HG03280 (cell line): ENCODE measurements at regions not wholly inside any gene's neighbourhood (a gene's known extent, or its start where the extent isn't known, plus 50 kb on each side); places are given as distances from the start of the nearest gene placed in this dataset.

Experiments
- ATAC-seq: cut with Tn5 transposase; IDR thresholded peaks from one replicate; pipeline ENCODE4 v1.9.1; 2021; ENCODE audit warnings: mild to moderate bottlenecking, moderate library complexity; ENCODE audit not compliant: unreplicated experiment

DNA sequence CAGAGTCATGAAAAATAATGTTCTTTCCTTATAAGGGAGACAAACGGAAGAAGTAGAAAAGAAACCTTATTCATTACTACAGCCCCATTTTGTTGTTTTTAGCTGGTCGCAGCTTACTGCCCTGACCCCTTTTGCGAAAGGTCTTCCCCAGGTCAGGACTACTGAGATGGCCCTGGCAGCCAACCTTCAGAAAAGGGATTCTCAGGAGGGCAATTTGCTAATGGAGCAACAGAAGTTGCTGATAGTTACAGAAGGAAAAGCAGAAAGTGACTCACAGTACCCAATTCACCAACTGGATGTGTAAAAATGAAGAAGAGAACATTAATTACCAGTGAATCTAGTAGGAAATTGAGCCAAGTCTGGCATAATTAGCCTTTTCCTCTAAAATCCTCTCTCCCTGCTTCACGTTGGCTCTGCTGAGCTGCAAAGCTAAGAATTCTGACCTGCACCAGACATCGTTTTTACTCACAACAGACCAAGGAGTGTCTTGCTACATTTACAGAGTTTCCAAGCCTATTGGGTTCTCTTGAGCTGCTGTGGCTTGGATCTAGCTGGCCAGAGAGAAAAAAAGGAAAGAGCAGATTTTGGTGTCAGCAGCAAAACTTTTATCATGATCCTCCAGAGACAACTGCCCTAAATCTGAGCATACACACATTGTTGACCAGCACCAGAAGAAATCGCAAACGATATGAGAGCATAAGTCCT is 499.9 kb upstream of the FZD8 start:
- ATAC-seq, result no peak

DNA sequence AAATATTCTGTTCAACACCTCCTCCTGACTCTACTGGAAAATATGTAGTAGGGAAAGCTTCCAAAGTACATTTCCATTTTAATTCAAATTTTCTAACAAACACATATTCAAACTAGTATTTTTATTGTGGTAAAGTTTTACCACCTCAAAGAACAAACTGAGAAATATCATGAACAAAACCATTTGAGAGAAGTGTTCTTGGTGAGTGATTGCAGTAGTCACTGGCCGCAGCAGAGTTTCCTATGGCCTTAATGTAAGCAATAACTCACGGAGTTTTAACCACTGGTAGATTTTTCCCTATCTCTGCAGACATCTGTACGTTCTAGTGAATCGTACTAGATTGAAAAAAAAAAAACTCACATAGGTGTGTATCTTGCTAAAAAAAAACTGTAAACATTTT is 487.0 kb upstream of the FZD8 start:
- ATAC-seq, result no peak

DNA sequence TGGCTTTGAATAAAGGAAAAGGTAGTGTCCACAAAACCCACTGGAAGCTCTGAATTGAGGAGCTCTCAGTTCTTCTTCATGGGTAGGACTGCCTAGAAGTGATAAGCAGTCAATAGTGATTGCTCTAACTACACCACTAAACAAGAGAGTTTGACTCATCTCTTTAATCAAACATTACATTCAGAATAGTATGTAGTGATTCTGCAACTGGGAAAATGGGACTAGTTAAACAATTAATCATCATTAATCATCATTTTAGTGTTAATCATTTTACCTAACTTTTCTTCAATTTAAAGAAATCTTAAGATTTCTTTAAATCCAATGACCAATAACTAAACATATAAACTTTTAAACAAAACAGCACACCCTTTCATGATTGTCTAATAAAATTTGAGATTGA is 484.0 kb upstream of the FZD8 start:
- ATAC-seq, result no peak

DNA sequence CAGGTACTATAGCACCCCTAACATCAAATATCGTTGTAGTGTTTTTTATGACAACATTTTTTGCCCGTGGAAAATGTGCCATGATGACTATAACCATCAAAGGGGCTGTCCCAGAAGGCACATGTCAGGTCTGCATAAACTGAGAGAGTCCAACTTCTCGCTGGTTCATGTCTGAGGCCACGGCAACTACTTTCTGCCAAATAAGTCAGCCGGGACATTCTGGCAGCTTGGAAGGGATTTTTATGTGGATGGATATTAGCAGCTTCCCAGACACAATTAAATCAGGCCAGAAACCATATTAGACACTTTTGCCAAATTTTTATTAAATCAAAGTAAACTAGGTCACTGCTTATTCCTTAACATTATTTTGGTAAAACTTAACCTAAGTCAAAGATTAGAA is 477.4 kb upstream of the FZD8 start:
- no peak for ATAC-seq

DNA sequence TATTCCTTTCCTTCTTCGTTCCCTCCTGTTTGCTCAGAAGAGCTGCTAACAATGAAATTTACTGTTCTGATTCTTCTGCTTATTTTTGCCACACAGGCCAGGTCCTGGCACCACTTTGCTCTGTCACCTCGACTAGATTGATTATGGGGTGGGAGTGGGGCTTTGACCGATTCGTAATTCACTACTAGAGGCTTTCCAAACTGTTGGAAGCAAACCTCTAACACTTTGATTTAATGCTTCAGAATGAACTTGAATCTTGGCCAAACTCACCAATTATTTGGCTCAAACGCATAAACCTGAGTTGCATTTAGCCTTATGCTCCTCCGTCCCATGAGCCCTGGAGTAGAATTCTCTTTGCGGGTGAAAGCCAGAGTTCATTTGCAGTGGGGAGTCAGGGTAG is 476.2 kb upstream of the FZD8 start:
- no peak for ATAC-seq

DNA sequence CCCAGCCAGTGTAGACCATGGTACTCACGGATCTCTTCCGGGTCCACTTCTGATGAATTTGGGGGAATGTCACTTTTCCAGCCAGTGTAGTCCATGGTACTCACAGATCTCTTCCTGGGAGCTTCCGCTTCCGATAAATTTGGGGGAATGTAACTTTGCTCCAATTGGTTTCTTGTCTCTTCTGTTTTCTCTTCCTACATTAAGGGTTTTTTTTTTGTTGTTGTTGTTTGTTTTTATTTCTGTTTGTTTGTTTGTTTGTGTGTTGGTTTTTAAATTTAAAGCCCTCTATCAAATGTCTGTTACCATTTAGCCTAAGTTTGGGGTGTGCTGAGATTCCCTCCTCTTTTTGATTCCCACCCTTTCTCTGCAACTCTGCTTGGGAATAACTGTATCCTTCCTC is 475.8 kb upstream of the FZD8 start:
- ATAC-seq, result no peak

DNA sequence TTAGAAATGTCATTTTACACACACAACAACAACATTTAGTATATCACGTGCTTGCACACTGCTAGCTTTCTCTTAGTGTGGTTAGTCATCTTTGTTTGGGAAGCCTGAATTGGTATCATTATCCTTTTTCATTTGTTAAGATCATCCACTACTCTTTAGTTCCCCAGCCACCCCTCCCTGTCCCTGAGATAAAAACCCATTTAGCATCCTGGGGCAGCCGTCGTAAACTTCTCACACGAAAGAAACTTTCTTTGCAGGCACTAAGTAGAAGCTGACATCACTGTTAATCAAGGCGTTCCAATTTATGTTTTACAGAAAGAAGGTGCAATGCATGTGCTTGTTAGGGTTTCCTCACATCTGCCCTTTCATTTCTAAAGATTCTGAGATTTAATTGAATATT is 475.1 kb upstream of the FZD8 start:
- no peak for ATAC-seq

DNA sequence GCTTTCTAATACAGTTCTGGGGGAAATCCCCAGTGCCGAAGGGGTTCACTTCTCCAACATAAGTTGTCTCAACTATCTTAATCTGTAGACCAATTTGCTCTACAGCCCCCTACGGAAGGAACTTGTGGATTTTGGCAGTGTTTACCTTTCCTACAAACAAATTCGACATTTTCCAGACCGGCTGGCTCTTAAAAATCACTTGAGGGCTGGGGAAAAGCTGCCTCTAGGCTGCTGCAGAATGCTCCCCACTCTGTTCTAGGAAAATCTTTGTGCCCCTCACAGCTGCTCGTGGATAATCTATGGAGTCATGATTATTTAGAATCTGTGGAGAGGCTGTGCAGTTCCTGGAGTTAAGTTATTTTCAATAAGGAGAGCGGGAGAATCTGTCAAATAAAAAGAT is 474.6 kb upstream of the FZD8 start:
- ATAC-seq, result no peak

DNA sequence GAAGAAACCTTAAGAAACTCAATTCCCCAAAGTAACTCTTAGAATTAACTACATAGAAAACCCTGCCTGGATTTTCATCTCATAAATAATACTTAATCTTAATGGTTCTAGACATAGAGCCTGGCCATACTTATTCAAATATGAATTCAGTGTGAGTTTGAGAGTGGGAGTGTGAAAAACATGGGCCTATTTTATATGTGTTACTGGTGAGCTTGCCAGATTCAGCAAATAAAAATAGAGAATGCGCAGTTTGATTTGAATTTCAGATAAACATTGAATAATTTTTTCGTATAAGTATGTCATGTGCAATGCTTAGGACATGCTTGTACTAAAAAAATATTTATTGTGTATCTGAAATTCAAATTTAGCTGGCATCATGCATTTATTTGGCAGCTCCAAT is 473.9 kb upstream of the FZD8 start:
- no peak for ATAC-seq

DNA sequence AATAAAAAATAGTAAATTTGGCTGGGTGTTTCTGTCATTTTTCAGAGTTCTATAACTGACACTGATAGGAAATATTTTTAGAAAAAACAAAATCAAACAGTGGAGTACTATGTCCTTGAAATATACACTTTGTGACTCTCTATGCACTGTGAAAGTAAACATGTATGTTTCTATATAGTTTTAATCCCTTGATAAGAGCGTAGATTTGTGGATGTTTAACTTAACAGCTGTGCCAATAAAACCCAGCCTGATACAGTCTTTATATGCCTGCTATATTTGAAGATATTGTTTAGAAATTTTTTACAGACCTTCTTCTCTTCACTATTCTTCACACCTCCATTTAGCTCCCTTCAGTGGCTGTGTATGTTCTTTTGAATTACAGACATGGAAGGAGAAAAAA is 473.3 kb upstream of the FZD8 start:
- ATAC-seq, result no peak

DNA sequence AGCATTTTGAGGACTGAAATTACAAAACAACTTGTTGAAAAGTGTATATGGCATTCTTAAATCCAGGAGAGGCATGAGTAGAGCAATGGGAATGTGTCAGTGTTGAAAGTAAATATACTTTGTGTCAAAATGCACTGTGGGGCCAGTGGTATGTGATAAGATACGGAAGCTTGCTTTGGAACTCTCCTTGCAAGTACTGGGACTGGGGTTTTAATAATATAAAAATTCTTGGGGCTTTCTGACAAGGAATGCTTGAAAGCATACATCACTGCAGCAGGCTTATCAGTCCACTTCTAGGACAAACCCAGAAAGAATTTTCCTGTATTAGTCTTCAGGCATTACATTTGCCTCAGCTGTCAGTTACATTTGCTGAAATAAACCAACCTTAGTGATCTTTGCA is 472.8 kb upstream of the FZD8 start:
- ATAC-seq, result no peak

DNA sequence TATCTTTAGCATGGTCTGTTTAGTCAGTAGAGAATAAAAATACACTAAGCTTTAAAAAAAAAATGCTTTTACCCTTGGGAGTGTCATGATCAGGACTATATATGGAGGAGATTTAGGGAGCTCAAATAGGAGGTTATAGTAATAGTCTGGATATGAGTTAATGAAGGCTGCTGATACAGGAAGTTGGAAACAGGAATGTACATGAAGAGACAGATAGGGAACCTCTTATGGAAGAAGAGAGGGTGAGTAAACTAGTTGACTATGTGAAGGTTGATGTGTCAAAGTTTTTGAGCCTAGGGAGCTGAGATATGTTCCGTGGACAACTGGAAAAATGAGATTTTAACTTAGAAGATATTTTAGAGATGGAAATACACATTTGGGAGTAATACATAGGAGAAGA is 472.0 kb upstream of the FZD8 start:
- ATAC-seq, result no peak

DNA sequence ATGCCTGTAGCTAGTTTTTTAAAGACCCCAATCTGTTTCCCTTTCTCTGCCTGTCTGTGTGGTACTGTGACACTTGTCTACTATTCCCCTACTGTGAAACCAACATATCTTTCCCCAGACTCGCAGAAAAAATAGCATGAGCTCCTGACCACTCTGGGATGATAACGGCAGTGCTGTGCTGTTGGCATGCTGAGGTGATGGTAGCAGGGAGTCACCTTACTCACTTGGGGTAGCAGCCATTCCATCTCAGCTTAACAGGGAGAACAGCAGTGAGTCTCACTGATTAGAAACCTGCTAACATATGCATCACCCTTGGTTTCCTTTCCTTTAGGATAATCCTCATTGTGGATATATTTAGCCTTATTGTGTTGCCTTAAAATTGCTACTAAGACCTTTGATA is 469.6 kb upstream of the FZD8 start:
- ATAC-seq, result no peak

DNA sequence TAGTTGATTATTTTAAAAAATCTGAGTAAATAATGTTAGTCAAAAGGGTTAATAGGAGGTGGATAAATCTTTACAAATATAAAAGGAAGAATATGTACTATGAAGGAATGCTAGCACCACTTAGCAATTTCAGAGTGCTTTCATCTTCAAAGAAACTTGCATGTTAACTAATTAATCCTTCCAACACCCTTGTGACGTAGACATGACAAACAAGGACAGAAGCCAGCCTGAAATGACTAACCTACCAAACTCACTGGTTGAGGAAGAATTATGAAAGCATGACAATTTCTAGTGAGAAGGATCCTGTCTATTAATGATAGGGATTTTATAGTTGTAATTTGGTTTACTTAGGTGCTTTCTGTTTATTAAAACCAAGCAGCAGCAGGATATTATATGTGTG is 468.0 kb upstream of the FZD8 start:
- no peak for ATAC-seq

DNA sequence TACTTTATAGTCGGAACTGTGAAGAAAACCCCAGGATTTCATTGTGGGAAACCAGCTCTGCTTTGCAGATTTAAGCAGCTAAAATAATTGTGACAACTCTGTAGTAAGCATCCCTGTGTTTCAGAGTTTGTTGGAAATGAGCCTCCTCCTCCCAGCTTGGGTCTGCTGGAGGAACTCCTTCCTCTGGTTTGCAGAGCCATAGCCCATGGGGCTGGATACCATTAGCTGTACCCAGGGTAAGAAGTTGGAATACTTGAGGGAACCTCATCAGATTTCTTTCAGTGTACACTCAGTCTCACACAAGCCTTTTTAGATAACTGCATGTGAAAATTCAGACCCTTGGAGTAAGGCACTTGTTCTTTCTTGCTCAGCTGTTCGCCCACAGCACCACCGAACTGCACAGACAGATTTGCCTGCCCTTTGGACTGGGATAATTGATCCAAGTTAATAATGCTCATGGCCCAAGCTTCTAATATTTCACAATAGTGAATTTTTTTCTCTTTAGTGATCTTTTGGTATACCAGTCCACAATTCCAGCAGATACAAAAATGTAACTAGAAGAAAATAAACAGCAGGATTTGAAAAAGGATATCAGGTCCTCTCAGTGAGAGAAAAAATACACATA is 467.4 kb upstream of the FZD8 start:
- no peak for ATAC-seq

DNA sequence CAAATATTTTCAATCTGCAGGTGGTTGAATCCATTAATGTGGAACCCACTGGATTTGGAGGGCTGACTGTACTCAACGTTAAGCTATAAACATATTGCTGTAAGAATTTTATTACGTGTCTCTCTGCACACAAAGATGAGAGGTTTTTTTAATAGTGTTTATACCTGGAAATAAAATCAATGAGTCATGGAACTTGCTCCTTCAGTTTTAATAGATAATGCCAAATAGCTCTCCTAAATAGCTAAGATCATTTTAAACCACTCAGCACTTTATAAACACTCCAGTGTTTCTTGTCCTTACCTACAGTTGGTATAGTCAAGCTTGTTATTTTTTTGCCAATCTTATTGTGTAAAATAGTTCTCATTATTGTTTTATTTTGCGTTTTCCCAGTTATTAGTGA is 455.6 kb upstream of the FZD8 start:
- no peak for ATAC-seq

DNA sequence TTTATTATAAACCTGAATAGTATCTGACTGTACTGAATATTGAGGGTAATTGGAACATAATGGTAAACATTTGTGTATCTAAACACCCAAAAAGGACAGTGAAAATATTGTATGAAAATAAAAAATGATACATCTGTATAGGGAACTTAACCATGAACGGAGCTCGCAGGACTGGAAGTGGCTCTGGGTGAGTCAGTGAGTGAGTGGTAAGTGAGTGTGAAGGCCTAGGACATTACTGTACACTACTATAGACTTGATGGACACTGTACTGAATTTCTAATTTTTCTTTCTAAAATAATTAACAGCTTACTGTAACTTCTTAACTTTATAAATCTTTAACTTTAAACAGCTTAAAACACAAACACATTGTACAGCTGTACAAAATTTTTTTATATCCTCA is 454.5 kb upstream of the FZD8 start:
- ATAC-seq, result no peak

DNA sequence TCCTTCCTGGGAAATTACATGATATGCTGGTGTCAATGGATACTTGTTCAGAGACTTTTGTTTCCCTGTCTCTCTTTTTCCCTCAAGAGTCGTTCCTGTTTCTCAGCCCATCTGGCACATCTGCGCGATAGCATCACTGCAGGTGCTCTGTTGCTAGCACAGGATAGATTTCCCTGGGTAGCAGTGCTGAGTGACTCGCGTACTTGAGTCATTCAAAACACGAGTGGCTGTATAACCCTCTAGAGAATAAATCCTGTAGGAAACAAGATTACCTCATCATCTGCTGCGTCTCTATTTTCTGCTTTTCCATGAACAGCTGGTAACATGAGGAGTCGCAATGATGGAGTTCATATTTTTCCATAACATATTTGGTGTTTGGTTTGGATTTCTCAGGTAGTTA is 452.0 kb upstream of the FZD8 start:
- ATAC-seq, result no peak

DNA sequence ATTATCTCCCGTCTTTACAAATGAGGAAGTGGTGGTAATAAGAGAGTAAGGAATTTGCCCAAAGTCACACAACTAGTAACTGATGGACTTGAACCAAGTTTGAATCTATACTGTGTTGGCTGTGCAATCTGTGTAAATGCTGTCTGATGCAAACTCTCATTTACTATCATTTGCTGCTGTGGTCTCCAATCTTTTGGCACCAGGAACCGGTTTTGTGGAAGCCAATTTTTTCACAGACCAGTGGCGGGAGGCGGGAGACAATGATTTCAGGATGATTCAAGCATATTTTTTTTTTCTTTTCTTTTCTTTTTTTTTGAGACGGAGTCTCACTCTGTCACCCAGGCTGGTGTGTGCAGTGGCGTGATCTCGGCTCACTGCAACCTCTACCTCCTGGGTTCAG is 450.0 kb upstream of the FZD8 start:
- no peak for ATAC-seq

DNA sequence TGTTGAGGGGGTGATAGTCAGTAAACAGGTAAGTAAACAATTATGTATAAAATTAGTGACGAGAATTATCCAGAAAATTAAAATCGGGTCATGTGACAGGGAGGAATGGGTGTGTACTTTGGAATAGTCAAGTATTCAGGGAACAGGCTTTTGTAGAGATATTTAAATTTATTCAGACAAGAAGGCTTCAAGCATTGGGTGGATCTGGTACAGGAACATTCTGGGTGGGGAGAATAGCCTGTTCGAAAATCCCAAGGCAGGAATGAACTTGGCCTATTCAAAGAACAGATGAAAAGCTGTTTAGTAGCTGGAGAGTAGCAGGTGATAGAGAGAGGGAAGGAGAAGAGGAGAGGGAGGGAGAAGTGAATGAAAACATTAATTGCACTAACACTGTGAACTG is 448.9 kb upstream of the FZD8 start:
- ATAC-seq, result no peak

DNA sequence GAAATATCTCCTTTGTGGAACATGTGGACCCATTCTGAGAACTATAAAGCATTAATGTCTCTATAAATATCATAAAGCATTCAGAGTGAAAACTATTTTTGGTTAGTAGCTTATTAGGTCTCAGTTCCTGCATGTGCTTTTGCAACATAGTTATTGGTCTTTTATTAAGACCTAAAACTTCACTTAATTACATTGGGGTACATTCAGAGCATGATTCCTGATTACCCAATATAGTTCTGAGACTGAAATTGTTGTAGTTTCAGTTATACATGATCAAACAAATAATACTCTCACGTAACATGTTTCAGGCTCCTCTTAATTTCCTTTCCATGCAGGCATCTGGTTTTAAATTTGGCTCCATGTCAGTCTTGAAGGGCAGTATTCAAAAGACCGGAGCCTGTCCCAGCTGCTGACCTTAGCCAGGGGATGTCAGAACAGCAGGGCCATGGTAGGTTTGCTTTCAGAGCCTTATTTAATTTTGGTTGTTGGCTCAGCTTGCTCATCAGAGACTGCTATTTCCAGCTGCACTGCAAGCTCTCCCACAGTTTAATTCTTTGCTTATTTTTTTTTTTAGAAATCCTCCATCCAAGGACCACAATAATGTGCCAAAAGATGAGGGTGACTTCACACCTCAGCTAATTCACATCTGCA is 447.8 kb upstream of the FZD8 start:
- ATAC-seq, result no peak
